ENCODE measurements at regions not wholly inside any gene's neighbourhood (a gene's known extent, or its start where the extent isn't known, plus 50 kb on each side); places are given as distances from the start of the nearest gene placed in this dataset.

DNA sequence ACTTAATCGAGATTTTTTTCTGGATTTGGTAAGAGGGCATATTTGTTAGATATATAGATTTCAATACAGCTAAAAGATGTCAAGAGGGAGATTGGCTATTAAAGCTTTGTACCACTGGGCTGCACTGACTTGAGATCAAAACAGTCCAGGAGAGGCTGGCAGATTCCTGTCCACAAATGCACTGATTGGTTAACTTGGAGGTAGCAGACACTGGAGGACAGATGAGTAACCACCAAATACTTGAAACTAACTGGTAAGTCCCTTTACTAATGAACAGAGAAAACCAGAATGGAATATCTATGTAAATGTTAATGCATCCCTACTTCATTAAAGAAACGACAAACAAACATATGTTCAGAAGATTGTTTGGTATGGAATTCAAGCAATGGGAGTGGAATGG, 416.6 kb downstream of the LRIG3 start:
- no peak overlapping the region for H3K4me3 ChIP-seq (ENCODE audit: low read depth, low read length)
- TF ChIP-seq, protein P1, sequence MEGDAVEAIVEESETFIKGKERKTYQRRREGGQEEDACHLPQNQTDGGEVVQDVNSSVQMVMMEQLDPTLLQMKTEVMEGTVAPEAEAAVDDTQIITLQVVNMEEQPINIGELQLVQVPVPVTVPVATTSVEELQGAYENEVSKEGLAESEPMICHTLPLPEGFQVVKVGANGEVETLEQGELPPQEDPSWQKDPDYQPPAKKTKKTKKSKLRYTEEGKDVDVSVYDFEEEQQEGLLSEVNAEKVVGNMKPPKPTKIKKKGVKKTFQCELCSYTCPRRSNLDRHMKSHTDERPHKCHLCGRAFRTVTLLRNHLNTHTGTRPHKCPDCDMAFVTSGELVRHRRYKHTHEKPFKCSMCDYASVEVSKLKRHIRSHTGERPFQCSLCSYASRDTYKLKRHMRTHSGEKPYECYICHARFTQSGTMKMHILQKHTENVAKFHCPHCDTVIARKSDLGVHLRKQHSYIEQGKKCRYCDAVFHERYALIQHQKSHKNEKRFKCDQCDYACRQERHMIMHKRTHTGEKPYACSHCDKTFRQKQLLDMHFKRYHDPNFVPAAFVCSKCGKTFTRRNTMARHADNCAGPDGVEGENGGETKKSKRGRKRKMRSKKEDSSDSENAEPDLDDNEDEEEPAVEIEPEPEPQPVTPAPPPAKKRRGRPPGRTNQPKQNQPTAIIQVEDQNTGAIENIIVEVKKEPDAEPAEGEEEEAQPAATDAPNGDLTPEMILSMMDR (IDR thresholded peaks at IDR 0.05; ENCODE audit: insufficient read depth, low read depth, low read length): no peak
- no peak for DNase-seq (ENCODE audit: low read depth)
- CTCF ChIA-PET: no interaction called here
- H3K27me3 ChIP-seq (ENCODE audit: control insufficient read depth, insufficient read depth, low read length): no peaks in the 10 kb centered on the region
- POLR2A ChIA-PET: no interaction called here
- no peaks in the 10 kb centered on the region for H3K36me3 ChIP-seq (ENCODE audit: control insufficient read depth, insufficient read depth, low read length)

- CTCF ChIA-PET: no interaction called here
- POLR2A ChIA-PET: no interaction called here
- Histone ChIP-seq H3K36me3 (ENCODE audit: control insufficient read depth, insufficient read depth, low read length) (no peaks in the 10 kb centered on the region), H3K27me3 (ENCODE audit: control insufficient read depth, insufficient read depth, low read length) (no peaks in the 10 kb centered on the region), H3K4me3 (ENCODE audit: low read depth, low read length) (no peak overlapping the region)
- no peak for DNase-seq (ENCODE audit: low read depth)
- TF ChIP-seq, protein P1 (IDR thresholded peaks at IDR 0.05; ENCODE audit: insufficient read depth, low read depth, low read length): no peak
These were observed 416.0 kb downstream of the LRIG3 start for GRCh38 chr12:58504143-58504938.

GRCh38 chr12:58509116-58509885, 411.0 kb downstream of the LRIG3 start:
- H3K36me3 ChIP-seq (ENCODE audit: control insufficient read depth, insufficient read depth, low read length): no peaks in the 10 kb centered on the region
- H3K4me3 ChIP-seq (ENCODE audit: low read depth, low read length): no peak overlapping the region
- ChIA-PET CTCF (interaction anchor here (0.5 to 0.9 kb wide), 2 partner anchors 20 to 297 kb away, joined by 3 read pairs; no protein-coding TSS in a partner anchor), POLR2A (no interaction called here)
- no peaks in the 10 kb centered on the region for H3K27me3 ChIP-seq (ENCODE audit: control insufficient read depth, insufficient read depth, low read length)
- no peak for DNase-seq (ENCODE audit: low read depth)
- TF ChIP-seq, protein P1 (IDR thresholded peaks at IDR 0.05; ENCODE audit: insufficient read depth, low read depth, low read length): no peak

DNA sequence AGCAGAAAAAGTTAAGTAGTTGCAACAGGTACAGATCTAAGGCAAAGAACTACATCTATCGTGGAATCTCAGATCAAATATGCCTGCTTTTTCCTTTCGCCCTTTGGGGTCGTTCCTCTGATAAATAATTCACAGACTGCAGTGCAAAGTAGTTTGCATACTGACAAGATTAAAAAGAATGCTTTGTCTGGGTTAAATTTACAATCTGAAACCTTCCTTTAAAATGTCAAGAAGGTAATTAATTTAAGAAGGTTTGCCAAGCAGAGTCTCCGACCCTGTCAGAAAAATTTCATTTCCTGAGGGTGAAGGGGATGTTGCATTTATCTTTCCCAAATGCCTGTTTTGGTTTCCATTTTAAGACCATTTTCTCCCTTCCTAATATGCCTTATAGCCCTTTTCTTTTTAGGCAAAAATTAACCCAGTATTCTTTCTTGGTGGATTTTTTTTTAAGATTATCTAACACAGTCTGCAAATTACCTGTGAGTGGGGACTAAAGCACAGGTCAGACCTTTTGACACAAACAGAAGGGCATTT, 406.9 kb downstream of the LRIG3 start:
- Histone ChIP-seq H3K36me3 (ENCODE audit: control insufficient read depth, insufficient read depth, low read length) (no peaks in the 10 kb centered on the region), H3K4me3 (ENCODE audit: low read depth, low read length) (no peak overlapping the region), H3K27me3 (ENCODE audit: control insufficient read depth, insufficient read depth, low read length) (no peaks in the 10 kb centered on the region)
- ChIA-PET CTCF (interaction anchor here (0.5 kb wide), 1 partner anchor 59 kb away, joined by 3 read pairs; no protein-coding TSS in a partner anchor), POLR2A (no interaction called here)
- no peak for DNase-seq (ENCODE audit: low read depth)
- TF ChIP-seq, protein P1 (IDR thresholded peaks at IDR 0.05; ENCODE audit: insufficient read depth, low read depth, low read length): no peak

DNA sequence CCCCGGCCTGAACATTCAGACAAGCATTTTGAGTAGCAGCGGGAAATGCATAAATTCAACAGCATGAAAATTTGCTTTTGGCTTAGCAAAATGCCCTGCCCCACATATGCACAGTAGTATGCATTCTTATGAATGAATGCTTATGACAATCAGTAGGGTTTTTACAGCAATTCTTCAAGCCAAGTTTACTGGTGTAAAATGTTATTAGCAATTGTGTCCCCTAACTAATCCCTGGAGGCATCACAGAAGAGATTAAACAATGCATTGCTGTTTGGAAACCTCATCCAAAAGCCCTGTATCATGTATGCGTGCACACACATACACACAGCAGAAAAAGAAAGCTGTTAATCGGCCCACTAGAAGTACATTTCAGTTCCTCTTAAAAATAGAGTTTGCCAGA, 406.5 kb downstream of the LRIG3 start:
- TF ChIP-seq, protein P1 (IDR thresholded peaks at IDR 0.05; ENCODE audit: insufficient read depth, low read depth, low read length): no peak
- ChIA-PET CTCF (interaction anchor here (1.0 to 1.1 kb wide), 2 partner anchors 16 to 97 kb away, joined by 3 read pairs; no protein-coding TSS in a partner anchor), POLR2A (no interaction called here)
- H3K4me3 ChIP-seq (ENCODE audit: low read depth, low read length): no peak overlapping the region
- H3K36me3 ChIP-seq (ENCODE audit: control insufficient read depth, insufficient read depth, low read length): no peaks in the 10 kb centered on the region
- H3K27me3 ChIP-seq (ENCODE audit: control insufficient read depth, insufficient read depth, low read length): no peaks in the 10 kb centered on the region
- no peak for DNase-seq (ENCODE audit: low read depth)
